ENCODE measurements at regions not wholly inside any gene's neighbourhood (a gene's known extent, or its start where the extent isn't known, plus 50 kb on each side); places are given as distances from the start of the nearest gene placed in this dataset.

- TF ChIP-seq ATF2 (tag by site-specific recombination; IDR thresholded peaks at IDR 0.05; ENCODE audit: low read depth) (no peak), ZNF777 (tag by site-specific recombination; IDR thresholded peaks at IDR 0.05; ENCODE audit: borderline replicate concordance) (no peak), WT1 (tag by site-specific recombination; IDR thresholded peaks at IDR 0.05) (no peak), ZNF624 (tag by site-specific recombination; IDR thresholded peaks at IDR 0.05) (no peak), HOXA7 (CRISPR knock-in tag; IDR thresholded peaks at IDR 0.05; ENCODE audit: borderline replicate concordance) (no peak), ZSCAN30 (tag by site-specific recombination; IDR thresholded peaks at IDR 0.05) (no peak)
These were observed 372.4 kb downstream of the CCSER2 start (continued) for GRCh38 chr10:84700668-84701369.

GRCh38 chr10:84701370-84701720 is 373.0 kb downstream of the CCSER2 start:
- Histone ChIP-seq H3K4me3 (ENCODE audit: low read depth, low read length) (no peak overlapping the region), H3K36me3 (ENCODE audit: control insufficient read depth in 2 of 2, insufficient read depth in 1 of 2, low read length in 2 of 2) (no peaks in the 10 kb centered on the region), H3K9me3 (ENCODE audit: control insufficient read depth, insufficient read depth, low read depth, low read length) (no peaks in the 10 kb centered on the region), H3K27ac (ENCODE audit: extremely low read depth, low read depth, low read length) (no peak overlapping the region), H3K4me1 (ENCODE audit: control insufficient read depth, insufficient read depth, low read length) (no peaks in the 10 kb centered on the region)
- TF ChIP-seq BCL11A (tag by site-specific recombination; IDR thresholded peaks at IDR 0.05; ENCODE audit: low read depth) (no peak), ZNF768 (tag by site-specific recombination; IDR thresholded peaks at IDR 0.05) (no peak), ZNF707 (tag by site-specific recombination; IDR thresholded peaks at IDR 0.05) (no peak), GLIS1 (tag by site-specific recombination; IDR thresholded peaks at IDR 0.05) (no peak), ZNF544 (tag by site-specific recombination; IDR thresholded peaks at IDR 0.05) (no peak), ZNF560 (tag by site-specific recombination; IDR thresholded peaks at IDR 0.05; ENCODE audit: borderline replicate concordance) (no peak), ZBTB44 (tag by site-specific recombination; IDR thresholded peaks at IDR 0.05) (no peak), ZNF221 (tag by site-specific recombination; IDR thresholded peaks at IDR 0.05; ENCODE audit: borderline replicate concordance) (no peak)
- TF ChIP-seq, protein P1, sequence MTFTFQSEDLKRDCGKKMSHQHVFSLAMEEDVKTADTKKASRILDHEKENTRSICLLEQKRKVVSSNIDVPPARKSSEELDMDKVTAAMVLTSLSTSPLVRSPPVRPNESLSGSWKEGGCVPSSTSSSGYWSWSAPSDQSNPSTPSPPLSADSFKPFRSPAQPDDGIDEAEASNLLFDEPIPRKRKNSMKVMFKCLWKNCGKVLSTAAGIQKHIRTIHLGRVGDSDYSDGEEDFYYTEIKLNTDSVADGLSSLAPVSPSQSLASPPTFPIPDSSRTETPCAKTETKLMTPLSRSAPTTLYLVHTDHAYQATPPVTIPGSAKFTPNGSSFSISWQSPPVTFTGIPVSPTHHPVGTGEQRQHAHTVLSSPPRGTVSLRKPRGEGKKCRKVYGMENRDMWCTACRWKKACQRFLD (tag by site-specific recombination; IDR thresholded peaks at IDR 0.05) = no peak
- TF ChIP-seq, protein P2, sequence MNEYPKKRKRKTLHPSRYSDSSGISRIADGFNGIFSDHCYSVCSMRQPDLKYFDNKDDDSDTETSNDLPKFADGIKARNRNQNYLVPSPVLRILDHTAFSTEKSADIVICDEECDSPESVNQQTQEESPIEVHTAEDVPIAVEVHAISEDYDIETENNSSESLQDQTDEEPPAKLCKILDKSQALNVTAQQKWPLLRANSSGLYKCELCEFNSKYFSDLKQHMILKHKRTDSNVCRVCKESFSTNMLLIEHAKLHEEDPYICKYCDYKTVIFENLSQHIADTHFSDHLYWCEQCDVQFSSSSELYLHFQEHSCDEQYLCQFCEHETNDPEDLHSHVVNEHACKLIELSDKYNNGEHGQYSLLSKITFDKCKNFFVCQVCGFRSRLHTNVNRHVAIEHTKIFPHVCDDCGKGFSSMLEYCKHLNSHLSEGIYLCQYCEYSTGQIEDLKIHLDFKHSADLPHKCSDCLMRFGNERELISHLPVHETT (tag by site-specific recombination; IDR thresholded peaks at IDR 0.05) = no peak
- ChIA-PET CTCF (no interaction called here), POLR2A (no interaction called here)

DNA sequence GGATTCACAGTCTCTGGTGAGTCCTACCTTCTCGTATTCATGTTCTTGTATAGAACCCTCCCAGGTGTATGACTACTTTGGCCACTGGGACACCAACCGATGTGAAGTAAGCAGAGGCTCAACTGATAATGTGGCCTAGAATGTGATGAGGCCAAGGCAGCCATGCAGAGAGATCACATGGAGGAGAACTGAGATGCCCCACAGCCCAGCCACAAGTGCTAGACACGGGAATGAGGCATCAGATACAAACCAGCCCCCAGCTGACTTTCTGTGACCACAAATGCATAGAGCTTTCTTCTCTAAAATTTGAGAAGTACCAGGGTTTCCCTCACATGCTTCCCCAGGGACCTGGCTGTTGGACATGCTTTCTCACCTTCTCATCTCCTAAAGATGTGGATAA is 375.7 kb downstream of the CCSER2 start:
- H3K9me3 ChIP-seq (ENCODE audit: control insufficient read depth, insufficient read depth, low read depth, low read length) = no peaks in the 10 kb centered on the region
- ChIA-PET POLR2A (no interaction called here), CTCF (interaction anchor here (0.6 to 0.8 kb wide), 2 partner anchors 11 to 444 kb away, joined by 3 read pairs; no protein-coding TSS in a partner anchor)
- no peak overlapping the region for H3K27ac ChIP-seq (ENCODE audit: extremely low read depth, low read depth, low read length)
- no peaks in the 10 kb centered on the region for H3K36me3 ChIP-seq (ENCODE audit: control insufficient read depth in 2 of 2, insufficient read depth in 1 of 2, low read length in 2 of 2)
- H3K4me1 ChIP-seq (ENCODE audit: control insufficient read depth, insufficient read depth, low read length) = no peaks in the 10 kb centered on the region
- H3K4me3 ChIP-seq (ENCODE audit: low read depth, low read length) = no peak overlapping the region
- TF ChIP-seq, protein P3, sequence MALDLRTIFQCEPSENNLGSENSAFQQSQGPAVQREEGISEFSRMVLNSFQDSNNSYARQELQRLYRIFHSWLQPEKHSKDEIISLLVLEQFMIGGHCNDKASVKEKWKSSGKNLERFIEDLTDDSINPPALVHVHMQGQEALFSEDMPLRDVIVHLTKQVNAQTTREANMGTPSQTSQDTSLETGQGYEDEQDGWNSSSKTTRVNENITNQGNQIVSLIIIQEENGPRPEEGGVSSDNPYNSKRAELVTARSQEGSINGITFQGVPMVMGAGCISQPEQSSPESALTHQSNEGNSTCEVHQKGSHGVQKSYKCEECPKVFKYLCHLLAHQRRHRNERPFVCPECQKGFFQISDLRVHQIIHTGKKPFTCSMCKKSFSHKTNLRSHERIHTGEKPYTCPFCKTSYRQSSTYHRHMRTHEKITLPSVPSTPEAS (tag by site-specific recombination; IDR thresholded peaks at IDR 0.05) = no peak
- no peak for TF ChIP-seq ZNF514 (tag by site-specific recombination; IDR thresholded peaks at IDR 0.05)
- TF ChIP-seq ZSCAN30 (tag by site-specific recombination; IDR thresholded peaks at IDR 0.05) = no peak
- TF ChIP-seq, protein P4, sequence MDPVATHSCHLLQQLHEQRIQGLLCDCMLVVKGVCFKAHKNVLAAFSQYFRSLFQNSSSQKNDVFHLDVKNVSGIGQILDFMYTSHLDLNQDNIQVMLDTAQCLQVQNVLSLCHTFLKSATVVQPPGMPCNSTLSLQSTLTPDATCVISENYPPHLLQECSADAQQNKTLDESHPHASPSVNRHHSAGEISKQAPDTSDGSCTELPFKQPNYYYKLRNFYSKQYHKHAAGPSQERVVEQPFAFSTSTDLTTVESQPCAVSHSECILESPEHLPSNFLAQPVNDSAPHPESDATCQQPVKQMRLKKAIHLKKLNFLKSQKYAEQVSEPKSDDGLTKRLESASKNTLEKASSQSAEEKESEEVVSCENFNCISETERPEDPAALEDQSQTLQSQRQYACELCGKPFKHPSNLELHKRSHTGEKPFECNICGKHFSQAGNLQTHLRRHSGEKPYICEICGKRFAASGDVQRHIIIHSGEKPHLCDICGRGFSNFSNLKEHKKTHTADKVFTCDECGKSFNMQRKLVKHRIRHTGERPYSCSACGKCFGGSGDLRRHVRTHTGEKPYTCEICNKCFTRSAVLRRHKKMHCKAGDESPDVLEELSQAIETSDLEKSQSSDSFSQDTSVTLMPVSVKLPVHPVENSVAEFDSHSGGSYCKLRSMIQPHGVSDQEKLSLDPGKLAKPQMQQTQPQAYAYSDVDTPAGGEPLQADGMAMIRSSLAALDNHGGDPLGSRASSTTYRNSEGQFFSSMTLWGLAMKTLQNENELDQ (tag by site-specific recombination; IDR thresholded peaks at IDR 0.05; ENCODE audit: low read depth) = no peak
- TF ChIP-seq, protein P5, sequence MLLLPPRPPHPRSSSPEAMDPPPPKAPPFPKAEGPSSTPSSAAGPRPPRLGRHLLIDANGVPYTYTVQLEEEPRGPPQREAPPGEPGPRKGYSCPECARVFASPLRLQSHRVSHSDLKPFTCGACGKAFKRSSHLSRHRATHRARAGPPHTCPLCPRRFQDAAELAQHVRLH (tag by site-specific recombination; IDR thresholded peaks at IDR 0.05) = no peak
- no peak for TF ChIP-seq ZNF169 (tag by site-specific recombination; IDR thresholded peaks at IDR 0.05)
- TF ChIP-seq EGR2 (tag by site-specific recombination; IDR thresholded peaks at IDR 0.05; ENCODE audit: low read depth) = no peak
